GM12878 (cell line): ENCODE measurements at regions not wholly inside any gene's neighbourhood (a gene's known extent, or its start where the extent isn't known, plus 50 kb on each side); places are given as distances from the start of the nearest gene placed in this dataset.

ENCODE experiments used
- ATAC-seq: fragments of 200-7000 bp; cut with Tn5 transposase; 3 replicates; pipeline ENCODE4 v1.9.1; 2020; ENCODE audit warnings: mild to moderate bottlenecking, moderate library complexity
- BruUV-seq: library from RNA; stranded (reverse); fragments of 400-500 nt; replicated peaks from 2 replicates; lab custom pipeline; 2021; lab: Mats Ljungman, UMichigan
- CTCF ChIA-PET: fragments of 300-600 bp; sonication (Branson Sonifier 250); formaldehyde crosslinking; extraction: SDS; loops from one replicate; lab custom pipeline; 2021; ENCODE audit warnings: inconsistent platforms; lab: Yijun Ruan, JAX
- POLR2A ChIA-PET: fragments of 350-600 bp; formaldehyde crosslinking; extraction: SDS; loops from one replicate; lab custom pipeline; 2021; ENCODE audit warnings: inconsistent platforms; lab: Charles Lee
- RAD21 ChIA-PET: fragments of 300-600 bp; sonication (Branson Sonifier 250); formaldehyde crosslinking; loops from one replicate; lab custom pipeline; 2023; ENCODE audit warnings: antibody characterized with exemption; ENCODE audit not compliant: unreplicated experiment; lab: Charles Lee
- SMC1A ChIA-PET: fragments of 300-600 bp; sonication (Branson Sonifier 250); formaldehyde crosslinking; loops from one replicate; lab custom pipeline; 2023; ENCODE audit not compliant: unreplicated experiment, uncharacterized antibody; lab: Charles Lee
- DNase-seq: peaks from one replicate; pipeline ENCODE4 v3.0.0-alpha.2; 2011; ENCODE audit warnings: low read depth, low spot score
- FAIRE-seq: peaks from 3 replicates; lab custom pipeline; 2011; peaks lifted over from hg19 to GRCh38; lab: Jason Lieb, UNC
- H2AFZ ChIP-seq: 2 replicates; pipeline ENCODE4 v1.6.0; 2011; ENCODE audit warnings: low read depth, low read length, control low read depth; ENCODE audit not compliant: control insufficient read depth
- H3K27ac ChIP-seq: 2 replicates; pipeline ENCODE4 v1.5.1; 2011; ENCODE audit warnings: control low read depth; ENCODE audit not compliant: control insufficient read depth, insufficient read depth
- H3K27me3 ChIP-seq, 2 experiments: replicated peaks in 1 of 2; 2 replicates each; pipeline versions ENCODE4 v1.6.0 to v1.6.1; 2011; ENCODE audit warnings: low read length in 1 of 2; ENCODE audit not compliant: control insufficient read depth in 2 of 2, insufficient read depth in 2 of 2
- H3K36me3 ChIP-seq, 2 experiments: 2 replicates each; pipeline ENCODE4 v1.5.1; 2011; ENCODE audit warnings: low read length in 1 of 2; ENCODE audit not compliant: control insufficient read depth in 2 of 2, insufficient read depth in 2 of 2
- H3K4me1 ChIP-seq: 2 replicates; pipeline ENCODE4 v1.6.1; 2011; ENCODE audit warnings: mild to moderate bottlenecking, low read length, moderate library complexity, mixed read lengths; ENCODE audit not compliant: control insufficient read depth, insufficient read depth
- H3K4me2 ChIP-seq: 2 replicates; pipeline ENCODE4 v1.6.0; 2011; ENCODE audit warnings: control low read depth; ENCODE audit not compliant: control insufficient read depth, insufficient read depth
- H3K4me3 ChIP-seq: fragments of 200-600 bp; sonication (generic); 2 replicates; pipeline ENCODE4 v1.5.1; 2016
- H3K79me2 ChIP-seq: 2 replicates; pipeline ENCODE4 v1.6.0; 2011; ENCODE audit warnings: low read length; ENCODE audit not compliant: control insufficient read depth, insufficient read depth
- H3K9ac ChIP-seq: 2 replicates; pipeline ENCODE4 v1.8.0; 2011; ENCODE audit warnings: low read length, control low read depth, mixed read lengths; ENCODE audit not compliant: control insufficient read depth, insufficient read depth
- H3K9me3 ChIP-seq: replicated peaks from 3 replicates; pipeline ENCODE4 v1.5.1; 2011; ENCODE audit warnings: mild to moderate bottlenecking, low read length; ENCODE audit not compliant: control insufficient read depth, insufficient read depth
- H4K20me1 ChIP-seq: 2 replicates; pipeline ENCODE4 v1.6.0; 2011; ENCODE audit not compliant: control insufficient read depth, insufficient read depth
- ATF2 ChIP-seq: IDR thresholded peaks from 2 replicates; pipeline ENCODE4 v1.6.1; 2012; ENCODE audit warnings: low read length, inconsistent platforms
- CEBPB ChIP-seq, 2 experiments: fragments of 150-350 bp in 1 of 2; IDR thresholded peaks; 2 replicates each; pipeline ENCODE4 v1.6.1; 2012 to 2014; ENCODE audit warnings: low read depth in 2 of 2, low read length in 2 of 2, borderline replicate concordance in 1 of 2, inconsistent platforms in 1 of 2
- E4F1 ChIP-seq: fragments of 450-650 bp; IDR thresholded peaks from 2 replicates; pipeline ENCODE4 v1.6.1; 2018; ENCODE audit warnings: borderline replicate concordance, mild to moderate bottlenecking; ENCODE audit not compliant: partially characterized antibody
- GABPA ChIP-seq: IDR thresholded peaks from 2 replicates; pipeline ENCODE4 v1.6.1; 2014; ENCODE audit warnings: antibody characterized with exemption, low read depth, mild to moderate bottlenecking, inconsistent platforms
- JUND ChIP-seq: IDR thresholded peaks from 2 replicates; pipeline ENCODE4 v1.6.1; 2012; ENCODE audit warnings: low read depth, mild to moderate bottlenecking, low read length, improper control_type of control experiment, moderate library complexity
- KDM1A ChIP-seq: fragments of 200-600 bp; sonication (generic); IDR thresholded peaks from 2 replicates; pipeline ENCODE4 v1.6.1; 2016; ENCODE audit warnings: borderline replicate concordance
- LARP7 ChIP-seq: fragments of 450-650 bp; IDR thresholded peaks from 2 replicates; pipeline ENCODE4 v1.6.1; 2017; ENCODE audit warnings: mild to moderate bottlenecking
- MXI1 ChIP-seq: fragments of 150-350 bp; IDR thresholded peaks from 2 replicates; pipeline ENCODE4 v1.6.1; 2011; ENCODE audit warnings: low read depth, mild to moderate bottlenecking, inconsistent platforms, low read length, improper control_type of control experiment
- PAX8 ChIP-seq: fragments of 450-650 bp; IDR thresholded peaks from 2 replicates; pipeline ENCODE4 v1.6.1; 2017; ENCODE audit warnings: mild to moderate bottlenecking, moderate library complexity
- RB1 ChIP-seq: fragments of 450-650 bp; formaldehyde crosslinking; IDR thresholded peaks from 2 replicates; pipeline ENCODE4 v1.6.1; 2017; ENCODE audit warnings: mild to moderate bottlenecking, borderline replicate concordance
- TARDBP ChIP-seq: IDR thresholded peaks from 2 replicates; pipeline ENCODE4 v1.6.1; 2016; ENCODE audit warnings: borderline replicate concordance
- YY1 ChIP-seq: IDR thresholded peaks from 2 replicates; pipeline ENCODE4 v1.6.1; 2011; ENCODE audit warnings: low read depth, mild to moderate bottlenecking, low read length
- ZBTB4 ChIP-seq: fragments of 450-650 bp; formaldehyde crosslinking; IDR thresholded peaks from 2 replicates; pipeline ENCODE4 v1.4.0; 2022; ENCODE audit warnings: mild to moderate bottlenecking, moderate library complexity
- WGBS: methylation state at CpG from one replicate; pipeline ENCODE4 v1.1.6; 2016; ENCODE audit warnings: low lambda C conversion rate; ENCODE audit not compliant: insufficient replicate concordance, insufficient coverage; ENCODE audit errors: missing lambda C conversion rate; 5-methylcytosine and 5-hydroxymethylcytosine counted together
- in situ Hi-C: fragments of 300-500 bp; cut with MboI; formaldehyde crosslinking; loops from 9 replicates; pipeline ENCODE4 v1.14.3; 2018; ENCODE audit warnings: mixed read lengths
- intact Hi-C: fragments of 100-400 bp; cut with micrococcal nuclease; formaldehyde crosslinking; loops from one replicate; pipeline ENCODE4 v1.14.2; 2022; ENCODE audit not compliant: unreplicated experiment

DNA sequence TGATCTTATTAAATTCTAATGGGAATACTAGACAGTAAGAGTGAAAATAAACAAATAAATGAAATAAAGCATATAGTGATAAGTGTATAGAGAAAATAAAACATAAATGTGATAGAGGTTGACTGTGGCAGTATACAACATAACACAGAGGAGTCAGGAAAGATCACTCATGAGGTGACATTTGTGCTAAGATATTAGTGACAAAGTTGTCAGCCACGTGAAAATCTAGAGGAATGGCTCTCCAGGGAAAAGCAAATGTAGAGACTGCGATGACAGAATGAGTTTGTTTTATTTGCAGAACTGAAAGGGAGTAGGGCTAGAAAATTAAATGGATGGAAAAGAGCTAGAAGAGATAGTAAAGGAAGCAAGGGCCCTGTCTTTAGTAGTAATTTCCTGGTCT is 72.8 kb upstream of the GABRA2 start:
- Histone ChIP-seq H3K4me3 (no peak overlapping the region), H2AFZ (no peak overlapping the region), H3K27ac (no peak overlapping the region), H3K36me3 (no peaks in the 10 kb centered on the region), H3K79me2 (no peaks in the 10 kb centered on the region), H4K20me1 (no peaks in the 10 kb centered on the region), H3K27me3 (no peaks in the 10 kb centered on the region), H3K9me3 (no peaks in the 10 kb centered on the region), H3K4me1 (no peaks in the 10 kb centered on the region), H3K9ac (no peak overlapping the region), H3K4me2 (no peak overlapping the region)
- WGBS = 19% methylated on average over 2 of the region's 2 CpGs
- no peak for ATAC-seq
- ChIA-PET SMC1A (no interaction called here), POLR2A (no interaction called here), RAD21 (no interaction called here), CTCF (no interaction called here)
- no peak for FAIRE-seq
- in situ Hi-C loops = no loop called here
- BruUV-seq = no TSS peak
- TF ChIP-seq CEBPB (IDR thresholded peaks at IDR 0.05; ENCODE audit: borderline replicate concordance in 1 of 2, low read depth in 2 of 2, low read length in 2 of 2) (no peak), KDM1A (no peak), PAX8 (no peak), YY1 (no peak), RB1 (no peak), LARP7 (no peak), ATF2 (no peak), JUND (no peak), MXI1 (no peak), ZBTB4 (CRISPR knock-in tag) (no peak), GABPA (no peak), E4F1 (no peak), TARDBP (no peak)
- DNase-seq = no peak
- intact Hi-C loops = no loop called here
